IMR-90 (cell line): ENCODE measurements at regions not wholly inside any gene's neighbourhood (a gene's known extent, or its start where the extent isn't known, plus 50 kb on each side); places are given as distances from the start of the nearest gene placed in this dataset.

Experiments used
- ATAC-seq: fragments of 200-7000 bp; cut with Tn5 transposase; 2 replicates; pipeline ENCODE4 v1.9.1; 2020; ENCODE audit warnings: low read depth, mild to moderate bottlenecking, moderate library complexity
- BruUV-seq: library from RNA; stranded (reverse); fragments of 400-500 nt; replicated peaks from 2 replicates; lab custom pipeline; 2021; lab: Mats Ljungman, UMichigan
- CTCF ChIA-PET: fragments of 300-600 bp; formaldehyde crosslinking; extraction: SDS; loops from one replicate; lab custom pipeline; 2021; ENCODE audit warnings: antibody characterized with exemption; lab: Yijun Ruan, JAX
- POLR2A ChIA-PET: fragments of 300-600 bp; sonication (Branson Sonifier 250); formaldehyde crosslinking; loops from one replicate; lab custom pipeline; 2022; ENCODE audit warnings: antibody characterized with exemption; ENCODE audit not compliant: unreplicated experiment; lab: Charles Lee
- DNase-seq: peaks from one replicate; pipeline ENCODE4 v3.0.0; 2013
- H2AFZ ChIP-seq: replicated peaks from 2 replicates; pipeline ENCODE3; 2013; ENCODE audit warnings: low read length, mild to moderate bottlenecking; ENCODE audit not compliant: poor library complexity
- H2AK5ac ChIP-seq: 2 replicates; pipeline ENCODE4 v1.6.1; 2013; ENCODE audit warnings: low read depth, low read length, inconsistent platforms
- H2AK9ac ChIP-seq: replicated peaks from 2 replicates; pipeline ENCODE3; 2013; ENCODE audit warnings: mild to moderate bottlenecking, low read depth, low read length, moderate library complexity; ENCODE audit not compliant: poor library complexity
- H2BK120ac ChIP-seq: 2 replicates; pipeline ENCODE4 v1.6.1; 2013; ENCODE audit warnings: low read depth, low read length, inconsistent platforms
- H2BK15ac ChIP-seq: 3 replicates; pipeline ENCODE4 v1.6.1; 2013; ENCODE audit warnings: low read depth, low read length, inconsistent platforms
- H2BK20ac ChIP-seq: 2 replicates; pipeline ENCODE4 v1.6.1; 2013; ENCODE audit warnings: low read depth, mild to moderate bottlenecking, inconsistent platforms, low read length, moderate library complexity
- H2BK5ac ChIP-seq: 2 replicates; pipeline ENCODE4 v1.6.1; 2013; ENCODE audit warnings: mild to moderate bottlenecking, low read depth, low read length, inconsistent platforms; ENCODE audit not compliant: poor library complexity, severe bottlenecking
- H3K14ac ChIP-seq: replicated peaks from 2 replicates; pipeline ENCODE4 v1.6.1; 2013; ENCODE audit warnings: low read depth, low read length, inconsistent platforms
- H3K18ac ChIP-seq: 2 replicates; pipeline ENCODE4 v1.6.1; 2013; ENCODE audit warnings: low read depth, low read length, control low read depth
- H3K23ac ChIP-seq: 2 replicates; pipeline ENCODE4 v1.6.1; 2013; ENCODE audit warnings: low read depth, low read length, inconsistent platforms
- H3K27ac ChIP-seq: 2 replicates; pipeline ENCODE4 v1.5.1; 2013; ENCODE audit warnings: mild to moderate bottlenecking, control low read depth, low read length; ENCODE audit not compliant: insufficient read depth
- H3K27me3 ChIP-seq: 2 replicates; pipeline ENCODE4 v1.6.1; 2013; ENCODE audit warnings: low read length; ENCODE audit not compliant: control insufficient read depth, insufficient read depth
- H3K36me3 ChIP-seq: 2 replicates; pipeline ENCODE4 v1.6.1; 2013; ENCODE audit warnings: low read length, mixed read lengths; ENCODE audit not compliant: control insufficient read depth, insufficient read depth
- H3K4ac ChIP-seq: 2 replicates; pipeline ENCODE4 v1.6.1; 2013; ENCODE audit warnings: low read depth, low read length, inconsistent platforms
- H3K4me1 ChIP-seq: 2 replicates; pipeline ENCODE4 v1.6.1; 2013; ENCODE audit warnings: low read length, mixed read lengths; ENCODE audit not compliant: control insufficient read depth, insufficient read depth
- H3K4me2 ChIP-seq: 2 replicates; pipeline ENCODE4 v1.6.1; 2013; ENCODE audit warnings: low read depth, mild to moderate bottlenecking, control low read depth, low read length, moderate library complexity
- H3K4me3 ChIP-seq: 2 replicates; pipeline ENCODE4 v1.5.1; 2013; ENCODE audit warnings: low read depth, mild to moderate bottlenecking, control low read depth, low read length, moderate library complexity; ENCODE audit not compliant: insufficient read depth
- H3K56ac ChIP-seq: 2 replicates; pipeline ENCODE4 v1.6.1; 2013; ENCODE audit warnings: low read length, inconsistent platforms; ENCODE audit not compliant: insufficient read depth; ENCODE audit errors: extremely low read depth
- H3K79me1 ChIP-seq, 2 experiments: 2 replicates each; pipeline ENCODE4 v1.6.1; 2013; ENCODE audit warnings: low read length in 2 of 2, inconsistent platforms in 1 of 2, low read depth in 1 of 2
- H3K9ac ChIP-seq: 2 replicates; pipeline ENCODE4 v1.6.1; 2013; ENCODE audit warnings: low read depth, low read length, control low read depth
- H3K9me1 ChIP-seq: 2 replicates; pipeline ENCODE4 v1.6.1; 2013; ENCODE audit warnings: low read length, inconsistent platforms; ENCODE audit not compliant: insufficient read depth
- H3K9me3 ChIP-seq: 2 replicates; pipeline ENCODE4 v1.6.1; 2013; ENCODE audit warnings: low read length; ENCODE audit not compliant: control insufficient read depth, insufficient read depth
- H4K20me1 ChIP-seq: 2 replicates; pipeline ENCODE4 v1.6.1; 2013; ENCODE audit warnings: low read length, inconsistent platforms; ENCODE audit not compliant: insufficient read depth
- H4K5ac ChIP-seq: 2 replicates; pipeline ENCODE4 v1.6.1; 2013; ENCODE audit warnings: mild to moderate bottlenecking, low read depth, low read length, control low read depth
- H4K8ac ChIP-seq, 2 experiments: 2 replicates each; pipeline ENCODE4 v1.6.1; 2013; ENCODE audit warnings: low read depth in 2 of 2, low read length in 2 of 2, control low read depth in 1 of 2, inconsistent platforms in 1 of 2
- H4K91ac ChIP-seq: 2 replicates; pipeline ENCODE4 v1.6.1; 2013; ENCODE audit warnings: low read depth, low read length, inconsistent platforms; ENCODE audit not compliant: insufficient read depth
- CEBPB ChIP-seq: IDR thresholded peaks from 2 replicates; pipeline ENCODE4 v1.6.1; 2012; ENCODE audit warnings: low read depth, low read length, improper control_type of control experiment
- FOS ChIP-seq: fragments of 150-350 bp; IDR thresholded peaks from 2 replicates; pipeline ENCODE4 v1.6.1; 2016; ENCODE audit warnings: low read depth, low read length
- RFX5 ChIP-seq: IDR thresholded peaks from 2 replicates; pipeline ENCODE4 v1.8.0; 2012; ENCODE audit warnings: low read depth, mild to moderate bottlenecking, low read length, moderate library complexity
- WGBS, 2 experiments: methylation state at CpG; one replicate each; pipeline versions ENCODE4 v1.1.5 to v1.1.7; 2013; ENCODE audit warnings: missing lambda C conversion rate in 2 of 2; ENCODE audit not compliant: insufficient read length in 1 of 2; ENCODE audit errors: extremely low coverage in 2 of 2; 5-methylcytosine and 5-hydroxymethylcytosine counted together
- dilution Hi-C: fragments of 300-500 bp; cut with HindIII; formaldehyde crosslinking; loops from one replicate; pipeline ENCODE4 v1.14.3; 2018; ENCODE audit warnings: low sequenced_read_pairs; ENCODE audit not compliant: unreplicated experiment
- in situ Hi-C: fragments of 300-500 bp; cut with MboI; formaldehyde crosslinking; loops from 3 replicates; pipeline ENCODE4 v1.14.3; 2019; ENCODE audit warnings: low sequenced_read_pairs, inconsistent platforms, mixed read lengths
- intact Hi-C: fragments of 100-400 bp; cut with micrococcal nuclease; formaldehyde crosslinking; loops from 2 replicates; pipeline ENCODE4 v1.10.0; 2022

DNA sequence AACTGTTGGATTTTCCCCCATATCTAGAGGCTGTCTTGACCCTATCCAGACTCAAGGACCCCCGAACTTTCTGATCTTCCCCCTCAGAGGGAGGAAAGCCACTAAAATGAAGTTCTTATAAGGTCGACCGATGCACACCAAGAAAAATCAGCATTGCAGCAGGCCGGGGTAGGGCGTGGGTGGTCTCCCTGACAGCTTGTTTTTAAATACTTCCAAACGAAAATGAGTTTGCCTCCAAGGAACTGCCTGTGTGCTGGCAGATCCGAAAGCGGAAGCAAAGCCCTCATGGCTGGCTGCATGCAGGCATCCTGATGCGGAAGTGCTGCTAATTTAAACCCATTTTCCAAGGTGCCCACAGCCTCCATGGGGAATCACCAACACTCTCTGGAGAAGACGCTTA, 374.3 kb upstream of the XYLT1 start:
- POLR2A ChIA-PET, result no interaction called here
- H2BK15ac ChIP-seq, result no peak overlapping the region
- H3K27ac ChIP-seq, result no peak overlapping the region
- no peaks in the 10 kb centered on the region; the same call in 1 of the 2 replicates for H3K27me3 ChIP-seq
- no peak overlapping the region for H2AK9ac ChIP-seq
- H3K36me3 ChIP-seq, result no peaks in the 10 kb centered on the region
- no TSS peak for BruUV-seq
- H3K23ac ChIP-seq, result no peak overlapping the region
- intact Hi-C loops (no loop called here), dilution Hi-C loops (no loop called here), in situ Hi-C loops (no loop called here)
- H2BK5ac ChIP-seq, result no peak overlapping the region
- WGBS, 2 experiments, result no CpG with 5 or more reads among the region's 10 CpGs
- peaks cover 4% of the 10 kb centered on the region for H3K9me3 ChIP-seq
- no peak overlapping the region for H3K56ac ChIP-seq
- CTCF ChIA-PET, result no interaction called here
- no peak overlapping the region for H3K4me3 ChIP-seq
- no peak for ATAC-seq
- no peak overlapping the region for H2BK120ac ChIP-seq
- H2AFZ ChIP-seq, result no peak overlapping the region
- H3K79me1 ChIP-seq, result no peaks in the 10 kb centered on the region
- H2AK5ac ChIP-seq, result no peak overlapping the region
- H3K14ac ChIP-seq, result no peak overlapping the region
- H3K4ac ChIP-seq, result no peak overlapping the region
- H3K9me1 ChIP-seq, result no peaks in the 10 kb centered on the region
- no peak overlapping the region for H4K8ac ChIP-seq
- no peak overlapping the region for H3K9ac ChIP-seq
- no peak overlapping the region for H3K4me2 ChIP-seq
- H4K20me1 ChIP-seq, result no peaks in the 10 kb centered on the region
- H3K4me1 ChIP-seq, result no peaks in the 10 kb centered on the region
- no peak overlapping the region for H3K18ac ChIP-seq
- no peak overlapping the region for H2BK20ac ChIP-seq
- DNase-seq, result no peak
- no peak for TF ChIP-seq CEBPB
- no peak for TF ChIP-seq FOS
- no peak for TF ChIP-seq RFX5
- no peak overlapping the region for H4K91ac ChIP-seq
- H4K5ac ChIP-seq, result no peak overlapping the region
